Pancreas (tissue), 10 donors: ENCODE measurements at regions not wholly inside any gene's neighbourhood (a gene's known extent, or its start where the extent isn't known, plus 50 kb on each side); places are given as distances from the start of the nearest gene placed in this dataset.
A peak's percentile ranks its signal among the peaks of the same experiment; 100 is the strongest.

Source experiments
- ATAC-seq, 4 donors: fragments of 200-7000 bp; cut with Tn5 transposase; one replicate each; pipeline versions ENCODE4 v1.8.0 to v1.9.1; 2020; ENCODE audit warnings: mild to moderate bottlenecking in 4 of 4, moderate library complexity in 4 of 4
- DNase-seq, 6 donors: peaks; one replicate each; pipeline ENCODE4 v3.0.0-alpha.2; 2020
- FAIRE-seq: peaks from 2 replicates; lab custom pipeline; 2012; peaks lifted over from hg19 to GRCh38; lab: Jason Lieb, UNC
- H3K27ac ChIP-seq, 4 donors: fragments of 200-600 bp; sonication (generic); 1 replicate in 3 of 4; 2 replicates in 1 of 4; pipeline versions ENCODE4 v1.5.0 to v1.8.0; 2020
- H3K27me3 ChIP-seq, 4 donors: fragments of 200-600 bp; one replicate each; pipeline ENCODE4 v1.8.0; 2021
- H3K36me3 ChIP-seq, 3 donors: fragments of 200-600 bp; sonication (generic) in 1 of 3; one replicate each; pipeline versions ENCODE4 v1.5.0 to v1.8.0; 2020 to 2021
- H3K4me1 ChIP-seq, 3 donors: fragments of 200-600 bp; one replicate each; pipeline ENCODE4 v1.8.0; 2021
- H3K4me3 ChIP-seq, 4 donors: fragments of 200-600 bp; sonication (generic) in 2 of 4; one replicate each; pipeline versions ENCODE4 v1.5.0 to v1.8.0; 2020 to 2021
- H3K9me3 ChIP-seq, 4 donors: fragments of 200-600 bp; one replicate each; pipeline ENCODE4 v1.8.0; 2021
- WGBS, 2 donors: extraction: QIAGEN DNeasy Blood & Tissue Kit; methylation state at CpG; one replicate each; pipeline ENCODE4 v1.1.7; 2013; 5-methylcytosine and 5-hydroxymethylcytosine counted together
- intact Hi-C, 3 donors: fragments of 100-400 bp; cut with DNase I; formaldehyde crosslinking; loops; one replicate each; pipeline versions ENCODE4 v1.11.1 to v1.14.2; 2022
- TF ChIP-seq, protein P1 (sequence below), 4 donors: fragments of 200-600 bp; sonication (generic) in 3 of 4; IDR thresholded peaks; one replicate each; pipeline versions ENCODE4 v1.5.0 to v1.8.0; 2021; ENCODE audit warnings: antibody characterized with exemption in 4 of 4
- donor health status: healthy with polysubstance abuse.
- donor health status: DM: no; HTN: no; CAD: no; lungs with moderate emphysema.
- donor health status: DM: no; HTN: no; CAD: no.
- donor health status: control.
- donor health status: control.
- donor health status: Bipolar disorder and iron deficiency.
- donor health status: DM: yes; HTN: yes; CAD: no.
- donor health status: DM: no; HTN: no; CAD: no.
- donor health status: DM: no; HTN: no; CAD: no.
- donor health status: DM: yes; HTN: yes; CAD: no.

DNA sequence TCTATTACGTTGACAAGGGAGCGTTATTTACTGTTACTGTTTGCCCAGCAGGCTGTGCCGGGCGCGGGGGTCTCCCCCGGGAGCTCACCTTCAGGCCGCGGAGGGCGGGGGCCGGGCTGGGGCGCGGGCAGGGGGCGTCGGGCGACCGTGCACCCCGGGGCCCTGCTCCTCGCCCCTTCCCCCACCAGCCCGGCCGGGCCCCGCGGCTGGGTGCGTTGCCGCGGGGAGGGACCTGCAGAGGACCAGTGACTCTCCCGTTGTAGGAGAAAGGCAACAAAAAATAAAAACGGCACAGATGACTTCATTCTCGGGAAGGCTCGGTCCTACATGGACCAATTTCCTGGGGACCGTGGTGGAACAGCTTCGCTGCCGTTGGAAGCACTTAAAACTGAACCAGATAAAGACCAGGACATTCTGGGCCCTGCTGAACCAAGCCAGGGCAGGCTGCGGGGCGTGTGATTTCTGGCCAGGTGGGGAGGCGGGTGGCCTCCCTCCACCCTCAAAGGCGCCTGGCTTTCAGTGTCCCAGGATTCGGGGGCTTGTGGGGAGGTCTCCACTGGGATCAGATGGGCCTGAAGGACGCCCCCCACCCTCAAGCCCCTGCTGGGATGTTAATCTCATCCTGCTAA lies 57.4 kb downstream of the IGLL1 start:
- intact Hi-C loops, result no loop called here
- TF ChIP-seq, protein P1, sequence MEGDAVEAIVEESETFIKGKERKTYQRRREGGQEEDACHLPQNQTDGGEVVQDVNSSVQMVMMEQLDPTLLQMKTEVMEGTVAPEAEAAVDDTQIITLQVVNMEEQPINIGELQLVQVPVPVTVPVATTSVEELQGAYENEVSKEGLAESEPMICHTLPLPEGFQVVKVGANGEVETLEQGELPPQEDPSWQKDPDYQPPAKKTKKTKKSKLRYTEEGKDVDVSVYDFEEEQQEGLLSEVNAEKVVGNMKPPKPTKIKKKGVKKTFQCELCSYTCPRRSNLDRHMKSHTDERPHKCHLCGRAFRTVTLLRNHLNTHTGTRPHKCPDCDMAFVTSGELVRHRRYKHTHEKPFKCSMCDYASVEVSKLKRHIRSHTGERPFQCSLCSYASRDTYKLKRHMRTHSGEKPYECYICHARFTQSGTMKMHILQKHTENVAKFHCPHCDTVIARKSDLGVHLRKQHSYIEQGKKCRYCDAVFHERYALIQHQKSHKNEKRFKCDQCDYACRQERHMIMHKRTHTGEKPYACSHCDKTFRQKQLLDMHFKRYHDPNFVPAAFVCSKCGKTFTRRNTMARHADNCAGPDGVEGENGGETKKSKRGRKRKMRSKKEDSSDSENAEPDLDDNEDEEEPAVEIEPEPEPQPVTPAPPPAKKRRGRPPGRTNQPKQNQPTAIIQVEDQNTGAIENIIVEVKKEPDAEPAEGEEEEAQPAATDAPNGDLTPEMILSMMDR (IDR thresholded peaks at IDR 0.05), result no peak
- no peak for ATAC-seq
- Histone ChIP-seq H3K9me3 (no peaks in the 10 kb centered on the region), H3K27ac (peak overlapping the region in 2 of 4 donors; percentile 78 to 86), H3K4me1 (no peaks in the 10 kb centered on the region), H3K36me3 (no peaks in the 10 kb centered on the region), H3K27me3 (no peaks in the 10 kb centered on the region), H3K4me3 (peak overlapping the region in 1 of 4 donors; percentile 59)
- WGBS, 2 donors, result 20 to 21% methylated on average over 29 to 38 of the region's 38 CpGs
- DNase-seq, result peak in 2 of 6 donors; percentile 58 to 60
- FAIRE-seq, result no peak

DNA sequence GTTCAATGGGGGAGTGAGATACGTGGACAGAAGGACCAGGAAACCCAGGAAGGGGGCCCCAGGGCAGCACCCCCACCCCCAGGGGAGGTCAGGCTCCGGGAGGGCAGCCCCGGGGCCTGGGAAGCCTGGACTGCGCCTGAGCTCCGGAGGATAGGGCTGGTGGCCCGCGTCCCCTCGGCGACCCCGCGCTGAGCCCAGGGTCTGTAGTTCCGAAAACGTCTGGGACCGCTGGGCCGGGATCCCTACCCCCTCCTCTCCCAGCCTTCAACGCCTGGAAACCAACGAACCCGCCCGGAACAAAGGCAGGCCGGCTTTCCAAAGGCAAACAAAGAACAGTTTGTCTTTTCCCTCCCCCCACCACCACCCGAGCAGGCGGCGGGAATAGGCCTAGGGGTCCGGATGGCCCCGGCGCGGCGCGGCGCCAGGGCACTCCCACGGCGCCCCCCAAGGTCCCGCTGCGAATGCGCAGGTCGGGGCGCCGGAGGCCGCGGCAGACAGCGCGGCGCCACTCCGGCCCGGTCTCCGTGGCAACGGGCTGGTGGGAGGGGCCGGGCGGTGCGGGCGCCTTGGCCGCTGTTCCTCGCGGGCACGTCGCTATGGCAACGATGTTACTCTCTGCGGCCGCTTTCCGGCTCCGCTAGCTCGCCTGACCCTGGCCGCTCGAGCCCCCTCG lies 58.5 kb downstream of the IGLL1 start:
- TF ChIP-seq, protein P1 (IDR thresholded peaks at IDR 0.05), result no peak
- DNase-seq (peak; percentile 89 to 97 (median 92)), FAIRE-seq (no peak), ATAC-seq (peak; percentile 97 to 98 (median 98))
- Histone ChIP-seq H3K27me3 (no peaks in the 10 kb centered on the region), H3K9me3 (no peaks in the 10 kb centered on the region), H3K36me3 (no peaks in the 10 kb centered on the region), H3K4me1 (no peaks in the 10 kb centered on the region), H3K27ac (peak overlapping the region; percentile 28 to 87 (median 82)), H3K4me3 (peak overlapping the region; percentile 8 to 59 (median 38))
- WGBS, 2 donors, result 1 to 2% methylated on average over 39 to 65 of the region's 65 CpGs
- intact Hi-C loops, result no loop called here

DNA sequence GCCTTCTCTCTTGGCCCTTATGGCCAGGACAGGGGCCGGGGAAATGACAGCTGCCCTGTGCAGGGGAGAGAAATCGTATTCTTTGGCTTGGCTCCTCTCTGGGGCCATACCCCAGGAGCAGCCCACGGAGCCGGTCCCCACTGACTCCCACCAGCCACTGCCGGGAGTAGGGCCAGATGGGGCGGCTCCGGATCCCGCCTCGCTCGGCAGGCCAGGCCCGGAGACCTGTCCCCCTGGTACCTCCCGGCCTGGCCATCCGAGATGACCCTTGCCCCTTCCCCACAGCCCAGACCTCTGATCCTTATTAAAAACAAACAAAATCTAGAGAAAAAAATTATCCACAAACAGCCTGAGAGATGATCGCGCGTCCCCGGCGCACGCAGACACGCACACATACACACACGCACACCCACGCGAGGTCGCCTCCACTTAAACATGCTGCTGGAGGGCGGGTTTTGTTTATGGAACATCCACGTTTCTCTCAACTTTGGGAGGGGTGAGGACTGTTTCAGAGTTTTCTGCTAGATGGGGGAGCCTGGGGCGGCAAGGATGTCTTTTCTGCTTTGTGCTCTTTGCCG lies 59.1 kb downstream of the IGLL1 start:
- no peaks in the 10 kb centered on the region for H3K36me3 ChIP-seq
- peak in 2 of 6 donors; percentile 52 to 59 for DNase-seq
- intact Hi-C loops, result no loop called here
- 71 to 73% methylated on average over 28 of the region's 28 CpGs for WGBS, 2 donors
- no peaks in the 10 kb centered on the region for H3K27me3 ChIP-seq
- H3K27ac ChIP-seq, result peak overlapping the region; percentile 28 to 87 (median 82)
- no peaks in the 10 kb centered on the region for H3K4me1 ChIP-seq
- TF ChIP-seq, protein P1 (IDR thresholded peaks at IDR 0.05), result no peak
- H3K9me3 ChIP-seq, result no peaks in the 10 kb centered on the region
- FAIRE-seq, result no peak
- ATAC-seq, result peak in 2 of 4 donors; percentile 1 to 2
- H3K4me3 ChIP-seq, result peak overlapping the region in 3 of 4 donors; percentile 8 to 59 (median 42)

DNA sequence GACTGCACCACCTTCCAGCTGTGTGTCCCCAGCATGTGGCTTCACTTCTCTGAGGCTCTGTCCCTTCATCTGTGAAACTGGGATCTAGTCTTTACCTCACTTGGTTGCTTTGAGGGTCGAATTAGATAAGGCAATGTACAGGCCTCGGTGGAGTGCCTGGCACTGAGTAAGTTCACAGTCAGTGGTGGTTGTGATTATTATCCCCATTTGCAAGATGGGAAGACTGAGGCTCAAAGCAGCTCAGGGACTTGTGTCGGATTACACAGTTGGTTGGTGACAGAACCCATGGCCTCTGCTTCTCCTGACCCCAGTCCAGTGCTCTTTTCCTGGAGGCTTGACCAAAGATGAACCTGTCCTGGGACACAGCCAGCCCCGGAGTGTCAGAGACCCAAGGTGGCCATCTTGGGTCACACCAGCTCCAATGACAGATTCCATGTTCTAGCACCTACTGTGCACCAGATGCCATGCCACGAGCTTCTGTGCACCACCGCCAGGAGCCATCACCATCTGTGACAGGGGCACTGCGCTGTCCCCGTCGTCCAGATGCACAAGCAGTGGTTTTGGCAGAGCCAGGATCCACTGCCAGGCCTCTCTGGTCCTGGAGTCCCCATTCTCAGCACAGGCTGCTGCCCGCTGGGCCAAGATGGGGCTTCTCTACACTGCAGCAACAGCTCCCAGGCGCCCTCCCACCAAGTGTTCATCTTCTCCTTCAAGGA lies 60.5 kb downstream of the IGLL1 start:
- DNase-seq, result peak in 1 of 6 donors; percentile 40
- H3K4me3 ChIP-seq, result no peak overlapping the region
- TF ChIP-seq, protein P1 (IDR thresholded peaks at IDR 0.05), result no peak
- FAIRE-seq, result no peak
- no peaks in the 10 kb centered on the region for H3K4me1 ChIP-seq
- no peak overlapping the region for H3K27ac ChIP-seq
- 84% methylated on average over 11 of the region's 11 CpGs for whole genome bisulfite sequencing, 2 donors
- H3K9me3 ChIP-seq, result no peaks in the 10 kb centered on the region
- no peak for ATAC-seq
- no peaks in the 10 kb centered on the region for H3K27me3 ChIP-seq
- intact Hi-C loops, result no loop called here
- no peaks in the 10 kb centered on the region for H3K36me3 ChIP-seq
